Caco-2 (cell line): ENCODE measurements at regions not wholly inside any gene's neighbourhood (a gene's known extent, or its start where the extent isn't known, plus 50 kb on each side); places are given as distances from the start of the nearest gene placed in this dataset.

Experiments
- BruUV-seq: library from RNA; stranded (reverse); fragments of 400-500 nt; replicated peaks from 2 replicates; lab custom pipeline; 2021; lab: Mats Ljungman, UMichigan
- CTCF ChIA-PET: fragments of 300-600 bp; sonication (Branson Sonifier 250); formaldehyde crosslinking; loops from one replicate; lab custom pipeline; 2022; ENCODE audit warnings: antibody characterized with exemption; lab: Charles Lee
- POLR2A ChIA-PET: fragments of 300-600 bp; sonication (Branson Sonifier 250); formaldehyde crosslinking; loops from one replicate; lab custom pipeline; 2022; ENCODE audit warnings: antibody characterized with exemption; lab: Charles Lee
- DNase-seq, 2 experiments: peaks; one replicate each; pipeline versions ENCODE4 v3.0.0 to v3.0.0-alpha.2; 2020 to 2022
- H3K27me3 ChIP-seq: replicated peaks from 2 replicates; pipeline ENCODE4 v1.6.0; 2011; ENCODE audit warnings: low read length; ENCODE audit not compliant: control insufficient read depth, insufficient read depth
- H3K36me3 ChIP-seq: 2 replicates; pipeline ENCODE4 v1.5.1; 2011; ENCODE audit warnings: low read length; ENCODE audit not compliant: control insufficient read depth, insufficient read depth
- H3K4me1 ChIP-seq: fragments of 250-450 bp; sonication (Bioruptor Pico); 2 replicates; pipeline ENCODE4 v1.5.1; 2020; ENCODE audit warnings: mild to moderate bottlenecking
- H3K4me3 ChIP-seq: 2 replicates; pipeline ENCODE4 v1.5.1; 2011; ENCODE audit warnings: low read depth, mild to moderate bottlenecking, control low read depth, low read length
- H3K9me3 ChIP-seq: fragments of 250-450 bp; sonication (Bioruptor Pico); 2 replicates; pipeline ENCODE4 v1.5.1; 2020; ENCODE audit warnings: mild to moderate bottlenecking, moderate library complexity
- H3K27ac Mint-ChIP-seq: one replicate; pipeline ENCODE4 v1.8.0; 2022; ENCODE audit warnings: mixed read lengths; ENCODE audit not compliant: unreplicated experiment
- H3K27me3 Mint-ChIP-seq: one replicate; pipeline ENCODE4 v1.8.0; 2022; ENCODE audit warnings: mixed read lengths; ENCODE audit not compliant: insufficient read depth, unreplicated experiment
- H3K36me3 Mint-ChIP-seq: one replicate; pipeline ENCODE4 v1.8.0; 2022; ENCODE audit warnings: mild to moderate bottlenecking, mixed read lengths; ENCODE audit not compliant: insufficient read depth, unreplicated experiment
- H3K4me1 Mint-ChIP-seq: one replicate; pipeline ENCODE4 v1.8.0; 2022; ENCODE audit warnings: low read depth, mixed read lengths; ENCODE audit not compliant: unreplicated experiment
- H3K4me3 Mint-ChIP-seq: one replicate; pipeline ENCODE4 v1.8.0; 2022; ENCODE audit warnings: mild to moderate bottlenecking, moderate library complexity, mixed read lengths; ENCODE audit not compliant: unreplicated experiment
- H3K9me3 Mint-ChIP-seq: one replicate; pipeline ENCODE4 v1.8.0; 2022; ENCODE audit warnings: mixed read lengths; ENCODE audit not compliant: unreplicated experiment
- intact Hi-C: fragments of 100-400 bp; cut with micrococcal nuclease; formaldehyde crosslinking; loops from one replicate; pipeline ENCODE4 v1.10.0; 2022; ENCODE audit not compliant: unreplicated experiment
- TF ChIP-seq, protein P1 (sequence below), 2 experiments: fragments of 200-600 bp in 1 of 2; IDR thresholded peaks; 1 replicate in 1 of 2; 2 replicates in 1 of 2; pipeline versions ENCODE4 v1.5.1 to v1.8.0; 2011 to 2022; ENCODE audit warnings: antibody characterized with exemption in 1 of 2, control low read depth in 1 of 2, inconsistent platforms in 1 of 2, low read depth in 1 of 2, low read length in 1 of 2, mild to moderate bottlenecking in 1 of 2, moderate library complexity in 1 of 2; ENCODE audit not compliant: insufficient read depth in 1 of 2, severe bottlenecking in 1 of 2, unreplicated experiment in 1 of 2

DNA sequence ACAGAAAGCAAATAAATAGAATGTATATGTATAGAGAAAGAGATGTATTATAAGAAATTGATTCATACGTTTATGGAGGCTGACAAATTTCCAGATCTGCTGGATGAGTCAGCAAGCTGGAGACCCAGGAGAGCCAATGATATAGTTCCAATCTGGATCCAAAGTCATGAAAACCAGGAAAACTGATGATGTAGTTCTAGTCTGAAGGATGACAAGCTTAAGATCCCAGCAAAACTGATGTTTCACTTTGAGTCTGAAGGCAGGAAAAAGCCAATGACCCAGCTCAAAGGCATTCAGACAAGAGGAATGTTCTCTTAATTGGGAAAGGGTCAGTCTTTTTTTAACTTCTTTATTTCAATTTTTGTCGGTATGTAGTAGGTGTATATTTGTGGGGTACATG lies 102.6 kb downstream of the LHFPL1 start:
- Histone ChIP-seq H3K4me1 (no peaks in the 10 kb centered on the region), H3K36me3 (no peaks in the 10 kb centered on the region), H3K27me3 (no peaks in the 10 kb centered on the region), H3K9me3 (no peaks in the 10 kb centered on the region), H3K4me3 (no peak overlapping the region)
- H3K4me3 Mint-ChIP-seq = no peak overlapping the region
- ChIA-PET CTCF (no interaction called here), POLR2A (no interaction called here)
- no peak for DNase-seq
- no peaks in the 10 kb centered on the region for H3K36me3 Mint-ChIP-seq
- TF ChIP-seq, protein P1, sequence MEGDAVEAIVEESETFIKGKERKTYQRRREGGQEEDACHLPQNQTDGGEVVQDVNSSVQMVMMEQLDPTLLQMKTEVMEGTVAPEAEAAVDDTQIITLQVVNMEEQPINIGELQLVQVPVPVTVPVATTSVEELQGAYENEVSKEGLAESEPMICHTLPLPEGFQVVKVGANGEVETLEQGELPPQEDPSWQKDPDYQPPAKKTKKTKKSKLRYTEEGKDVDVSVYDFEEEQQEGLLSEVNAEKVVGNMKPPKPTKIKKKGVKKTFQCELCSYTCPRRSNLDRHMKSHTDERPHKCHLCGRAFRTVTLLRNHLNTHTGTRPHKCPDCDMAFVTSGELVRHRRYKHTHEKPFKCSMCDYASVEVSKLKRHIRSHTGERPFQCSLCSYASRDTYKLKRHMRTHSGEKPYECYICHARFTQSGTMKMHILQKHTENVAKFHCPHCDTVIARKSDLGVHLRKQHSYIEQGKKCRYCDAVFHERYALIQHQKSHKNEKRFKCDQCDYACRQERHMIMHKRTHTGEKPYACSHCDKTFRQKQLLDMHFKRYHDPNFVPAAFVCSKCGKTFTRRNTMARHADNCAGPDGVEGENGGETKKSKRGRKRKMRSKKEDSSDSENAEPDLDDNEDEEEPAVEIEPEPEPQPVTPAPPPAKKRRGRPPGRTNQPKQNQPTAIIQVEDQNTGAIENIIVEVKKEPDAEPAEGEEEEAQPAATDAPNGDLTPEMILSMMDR (IDR thresholded peaks at IDR 0.05; ENCODE audit: insufficient read depth in 1 of 2, low read depth in 1 of 2, low read length in 1 of 2, severe bottlenecking in 1 of 2, unreplicated experiment in 1 of 2) = no peak
- H3K27me3 Mint-ChIP-seq = peaks cover 2% of the 10 kb centered on the region
- no peaks in the 10 kb centered on the region for H3K9me3 Mint-ChIP-seq
- H3K4me1 Mint-ChIP-seq = no peaks in the 10 kb centered on the region
- H3K27ac Mint-ChIP-seq = no peak overlapping the region
- intact Hi-C loops = no loop called here
- no TSS peak for BruUV-seq

DNA sequence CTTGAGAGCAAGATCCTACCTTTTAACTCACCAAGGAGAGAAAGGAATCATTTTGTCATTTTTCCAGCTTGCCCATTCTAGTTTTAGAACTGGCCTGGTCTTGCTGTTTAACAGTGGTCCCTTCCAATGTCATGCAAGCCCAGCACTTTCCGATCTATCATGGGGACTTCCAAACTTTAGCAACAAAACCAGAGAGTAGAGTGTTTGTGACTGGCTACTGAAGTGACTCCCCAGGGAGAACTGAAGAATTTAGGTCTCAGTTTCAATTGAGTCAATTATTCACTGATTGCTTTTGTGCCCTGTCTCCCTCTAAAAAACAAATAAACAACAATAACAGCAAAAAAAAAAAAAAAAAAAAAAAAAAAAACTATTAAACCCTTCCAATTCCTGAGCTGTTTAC lies 108.3 kb downstream of the LHFPL1 start:
- H3K27me3 Mint-ChIP-seq = peaks cover 2% of the 10 kb centered on the region
- no peaks in the 10 kb centered on the region for H3K9me3 ChIP-seq

DNA sequence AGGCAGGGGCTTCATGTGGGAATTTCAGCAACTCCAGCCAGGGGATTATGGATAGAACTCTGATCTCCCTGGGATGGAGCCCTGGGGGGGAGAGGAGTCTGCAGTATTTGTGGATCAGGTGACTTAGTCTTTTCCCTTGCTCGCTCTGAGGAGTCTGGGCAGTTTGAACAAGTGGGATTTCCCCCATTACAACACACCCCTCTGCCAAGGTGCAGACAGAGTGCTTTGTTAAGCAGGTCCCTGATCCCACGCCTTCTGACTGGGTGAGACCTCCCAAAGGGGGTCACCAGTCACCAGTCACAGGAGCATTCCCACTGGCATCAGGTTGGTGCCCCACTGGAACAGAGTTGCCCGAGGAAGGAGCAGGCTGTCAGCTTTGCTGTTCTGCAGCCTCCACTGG lies 123.9 kb downstream of the LHFPL1 start:
- POLR2A ChIA-PET = no interaction called here
- BruUV-seq = no TSS peak
- H3K4me1 ChIP-seq = no peaks in the 10 kb centered on the region
- H3K27ac Mint-ChIP-seq = no peak overlapping the region
- no peaks in the 10 kb centered on the region for H3K9me3 Mint-ChIP-seq
- H3K9me3 ChIP-seq = no peaks in the 10 kb centered on the region
- no peak overlapping the region for H3K4me3 Mint-ChIP-seq
- DNase-seq = no peak
- H3K4me3 ChIP-seq = no peak overlapping the region
- no peaks in the 10 kb centered on the region for H3K4me1 Mint-ChIP-seq
- peaks cover 6% of the 10 kb centered on the region for H3K27me3 Mint-ChIP-seq
- H3K36me3 Mint-ChIP-seq = no peaks in the 10 kb centered on the region
- intact Hi-C loops = no loop called here
- H3K36me3 ChIP-seq = no peaks in the 10 kb centered on the region
- TF ChIP-seq, protein P1 (IDR thresholded peaks at IDR 0.05; ENCODE audit: insufficient read depth in 1 of 2, low read depth in 1 of 2, low read length in 1 of 2, severe bottlenecking in 1 of 2, unreplicated experiment in 1 of 2) = no peak
- CTCF ChIA-PET = no interaction called here
- no peaks in the 10 kb centered on the region for H3K27me3 ChIP-seq

More for the DNA sequence above, 108.3 kb downstream of the LHFPL1 start:
- H3K4me1 ChIP-seq = no peaks in the 10 kb centered on the region
- Mint-ChIP-seq H3K4me3 (no peak overlapping the region), H3K4me1 (no peaks in the 10 kb centered on the region), H3K9me3 (no peaks in the 10 kb centered on the region), H3K36me3 (no peaks in the 10 kb centered on the region), H3K27ac (no peak overlapping the region)
- no TSS peak for BruUV-seq
- no peak overlapping the region for H3K4me3 ChIP-seq
- ChIA-PET CTCF (no interaction called here), POLR2A (no interaction called here)
- no peaks in the 10 kb centered on the region for H3K36me3 ChIP-seq
- H3K27me3 ChIP-seq = no peaks in the 10 kb centered on the region
- TF ChIP-seq, protein P1 (IDR thresholded peaks at IDR 0.05; ENCODE audit: insufficient read depth in 1 of 2, low read depth in 1 of 2, low read length in 1 of 2, severe bottlenecking in 1 of 2, unreplicated experiment in 1 of 2) = no peak
- DNase-seq = no peak
- intact Hi-C loops = no loop called here
